Mesendoderm (in vitro differentiated cells): ENCODE measurements at regions not wholly inside any gene's neighbourhood (a gene's known extent, or its start where the extent isn't known, plus 50 kb on each side); places are given as distances from the start of the nearest gene placed in this dataset.
"Not testable (repeated sequence)": the region's sequence is repeated elsewhere in the genome, so short reads cannot be mapped to it uniquely, and the experiment has no call there.

Experiments
- DNase-seq: peaks from one replicate; pipeline ENCODE4 v3.0.0; 2013
- H2AK5ac ChIP-seq: 2 replicates; pipeline ENCODE4 v1.6.1; 2013; ENCODE audit warnings: low read length, inconsistent platforms
- H2BK120ac ChIP-seq: 2 replicates; pipeline ENCODE4 v1.6.1; 2013; ENCODE audit warnings: low read depth, mild to moderate bottlenecking, low read length, moderate library complexity, mixed read lengths
- H2BK15ac ChIP-seq: replicated peaks from 2 replicates; pipeline ENCODE4 v1.6.1; 2013; ENCODE audit warnings: low read depth, mild to moderate bottlenecking, moderate library complexity
- H2BK5ac ChIP-seq: 2 replicates; pipeline ENCODE4 v1.6.1; 2013; ENCODE audit warnings: low read length, inconsistent platforms
- H3K18ac ChIP-seq: 2 replicates; pipeline ENCODE4 v1.6.1; 2013; ENCODE audit warnings: mild to moderate bottlenecking, low read length, mixed read lengths
- H3K23ac ChIP-seq: one replicate; pipeline ENCODE4 v1.6.1; 2013; ENCODE audit warnings: low read length
- H3K27ac ChIP-seq: 2 replicates; pipeline ENCODE4 v1.5.1; 2013; ENCODE audit warnings: low read depth, mild to moderate bottlenecking, inconsistent platforms, low read length, moderate library complexity
- H3K27me3 ChIP-seq: 2 replicates; pipeline ENCODE4 v1.6.1; 2013; ENCODE audit warnings: low read length, control low read depth, mild to moderate bottlenecking, inconsistent platforms; ENCODE audit not compliant: insufficient read depth, poor library complexity
- H3K36me3 ChIP-seq: 2 replicates; pipeline ENCODE4 v1.6.1; 2013; ENCODE audit warnings: low read length, inconsistent platforms; ENCODE audit not compliant: control insufficient read depth, insufficient read depth
- H3K4ac ChIP-seq: one replicate; pipeline ENCODE4 v1.6.1; 2013; ENCODE audit warnings: low read depth, mild to moderate bottlenecking, low read length, moderate library complexity
- H3K4me1 ChIP-seq: 2 replicates; pipeline ENCODE4 v1.6.1; 2013; ENCODE audit warnings: low read depth, low read length, inconsistent platforms; ENCODE audit not compliant: control insufficient read depth
- H3K4me2 ChIP-seq: 2 replicates; pipeline ENCODE4 v1.6.1; 2013; ENCODE audit warnings: low read length
- H3K4me3 ChIP-seq: 2 replicates; pipeline ENCODE4 v1.5.1; 2013; ENCODE audit warnings: mild to moderate bottlenecking, low read length
- H3K56ac ChIP-seq: one replicate; pipeline ENCODE4 v1.6.1; 2013; ENCODE audit warnings: low read length
- H3K79me1 ChIP-seq: 2 replicates; pipeline ENCODE4 v1.6.1; 2013; ENCODE audit warnings: low read length, inconsistent platforms
- H3K79me2 ChIP-seq: 2 replicates; pipeline ENCODE4 v1.6.1; 2013; ENCODE audit warnings: mild to moderate bottlenecking, low read length; ENCODE audit not compliant: control insufficient read depth, insufficient read depth
- H3K9ac ChIP-seq: 2 replicates; pipeline ENCODE4 v1.6.1; 2013; ENCODE audit warnings: low read length, inconsistent platforms
- H4K5ac ChIP-seq: one replicate; pipeline ENCODE4 v1.6.1; 2013; ENCODE audit warnings: low read length
- H4K8ac ChIP-seq: one replicate; pipeline ENCODE4 v1.6.1; 2013; ENCODE audit warnings: low read depth, mild to moderate bottlenecking, control low read depth, low read length, moderate library complexity
- WGBS: extraction: QIAGEN DNeasy Blood & Tissue Kit; methylation state at CpG from one replicate; pipeline ENCODE4 v1.1.7; 2013; ENCODE audit warnings: low lambda C conversion rate, missing lambda C conversion rate; ENCODE audit not compliant: insufficient coverage; ENCODE audit errors: extremely low coverage; 5-methylcytosine and 5-hydroxymethylcytosine counted together

- Histone ChIP-seq H2BK120ac (no peak overlapping the region), H3K27ac (no peak overlapping the region), H3K4ac (no peak overlapping the region), H3K36me3 (no peaks in the 10 kb centered on the region), H3K79me2 (no peaks in the 10 kb centered on the region), H2AK5ac (no peak overlapping the region), H3K4me1 (no peaks in the 10 kb centered on the region), H4K8ac (no peak overlapping the region), H3K4me2 (no peak overlapping the region), H3K56ac (no peak overlapping the region), H3K23ac (no peak overlapping the region), H3K9ac (no peak overlapping the region), H3K4me3 (no peak overlapping the region), H3K27me3 (no peaks in the 10 kb centered on the region), H3K79me1 (no peaks in the 10 kb centered on the region), H4K5ac (no peak overlapping the region), H3K18ac (no peak overlapping the region), H2BK15ac (no peak overlapping the region), H2BK5ac (no peak overlapping the region)
- WGBS, result no CpG with 5 or more reads among the region's 11 CpGs
- DNase-seq, result peak; percentile 67
These were observed 111.6 kb upstream of the ZC3H12A start for GRCh38 chr1:37362594-37363385.

DNA sequence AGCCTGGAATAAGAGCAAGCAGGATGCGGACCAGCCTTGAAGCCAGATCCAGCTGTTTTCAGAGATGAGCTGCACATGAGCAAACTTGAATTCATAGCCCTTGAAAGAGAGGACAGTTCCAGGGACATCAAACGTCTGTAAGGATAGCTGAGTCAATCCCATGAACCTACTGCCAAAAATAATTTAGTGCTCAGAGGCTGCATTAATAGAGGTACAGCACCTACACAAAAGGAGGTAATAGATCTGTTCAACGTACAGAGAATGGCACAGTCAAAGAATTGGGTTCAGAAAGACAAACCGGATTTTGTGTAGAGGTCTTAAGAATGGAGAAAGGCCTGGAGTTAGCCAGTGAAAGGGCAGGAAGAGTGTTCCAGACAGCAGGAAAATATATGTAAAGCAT, 110.8 kb upstream of the ZC3H12A start:
- Histone ChIP-seq H3K4ac (no peak overlapping the region), H2BK15ac (no peak overlapping the region), H3K79me1 (no peaks in the 10 kb centered on the region), H3K18ac (no peak overlapping the region), H3K4me3 (no peak overlapping the region), H3K4me2 (no peak overlapping the region), H4K8ac (no peak overlapping the region), H3K79me2 (no peaks in the 10 kb centered on the region), H3K27ac (no peak overlapping the region), H2BK5ac (no peak overlapping the region), H2AK5ac (no peak overlapping the region), H2BK120ac (no peak overlapping the region), H3K23ac (no peak overlapping the region), H3K9ac (no peak overlapping the region), H3K4me1 (no peaks in the 10 kb centered on the region), H3K56ac (no peak overlapping the region), H4K5ac (no peak overlapping the region), H3K27me3 (no peaks in the 10 kb centered on the region), H3K36me3 (no peaks in the 10 kb centered on the region)
- DNase-seq, result no peak
- WGBS, result no CpG with 5 or more reads among the region's 4 CpGs

DNA sequence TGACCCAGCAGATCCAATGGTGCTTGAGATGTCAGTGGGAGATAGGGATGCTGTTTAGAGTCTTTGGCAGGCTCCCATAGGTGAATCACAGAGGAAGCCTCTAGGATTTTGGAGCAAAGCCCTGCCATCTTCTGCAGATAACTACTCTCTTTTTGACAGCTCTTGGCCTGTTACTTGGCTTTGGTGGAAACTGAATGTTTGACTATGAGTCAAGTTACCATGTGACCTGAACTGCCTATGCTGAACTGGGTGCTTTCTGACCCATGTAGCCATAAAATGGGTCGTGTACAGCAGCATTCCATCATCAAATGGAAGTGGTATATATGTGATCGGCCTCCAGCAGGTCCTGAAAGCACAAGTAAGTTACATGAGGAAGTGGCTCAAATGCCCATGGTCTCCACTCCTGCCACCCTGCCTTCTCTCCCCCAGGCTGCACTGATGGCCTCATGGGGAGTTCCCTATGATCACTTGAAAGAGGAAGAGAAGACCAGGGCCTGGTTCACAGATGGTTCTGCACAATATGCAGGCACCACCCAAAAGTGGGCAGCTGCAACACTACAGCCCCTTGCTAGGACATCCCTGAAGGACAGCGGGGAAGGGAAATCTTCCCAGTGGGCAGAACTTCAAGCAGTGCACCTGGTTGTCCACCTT, 105.6 kb upstream of the ZC3H12A start:
- not testable (repeated sequence) for H4K5ac ChIP-seq, H3K4me1 ChIP-seq, H3K4me3 ChIP-seq, H3K79me1 ChIP-seq, DNase-seq, H2BK15ac ChIP-seq, H3K18ac ChIP-seq, H3K79me2 ChIP-seq, H3K27me3 ChIP-seq, H4K8ac ChIP-seq, H2BK5ac ChIP-seq, H3K56ac ChIP-seq, H3K4me2 ChIP-seq, H3K27ac ChIP-seq, H2BK120ac ChIP-seq, H3K9ac ChIP-seq, H2AK5ac ChIP-seq, H3K4ac ChIP-seq, H3K23ac ChIP-seq, H3K36me3 ChIP-seq
- WGBS, result no CpG with 5 or more reads among the region's 3 CpGs

DNA sequence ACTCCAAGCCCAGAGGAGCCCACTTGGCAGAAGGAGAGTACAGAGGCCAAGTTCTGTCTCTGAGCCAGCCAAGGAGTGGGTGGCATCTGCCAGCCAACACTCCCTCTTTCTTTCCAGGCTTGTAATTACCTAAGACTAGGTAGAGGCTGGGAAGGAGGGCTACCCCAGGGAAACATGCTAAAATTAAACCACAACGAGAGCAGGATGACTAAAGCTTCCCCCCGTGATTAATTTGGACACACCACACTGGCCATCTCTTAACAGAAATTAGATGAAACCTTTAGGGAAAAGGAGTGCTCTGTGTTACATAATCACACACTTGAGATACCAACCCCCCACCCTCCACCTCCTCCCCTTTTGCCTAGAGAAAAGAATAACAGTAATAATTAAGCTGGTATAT, 102.1 kb upstream of the ZC3H12A start:
- Histone ChIP-seq H3K27ac (no peak overlapping the region), H2AK5ac (no peak overlapping the region), H2BK15ac (no peak overlapping the region), H4K5ac (no peak overlapping the region), H4K8ac (no peak overlapping the region), H3K4ac (no peak overlapping the region), H3K4me2 (no peak overlapping the region), H3K79me2 (no peaks in the 10 kb centered on the region), H3K23ac (no peak overlapping the region), H3K9ac (no peak overlapping the region), H2BK120ac (no peak overlapping the region), H3K79me1 (no peaks in the 10 kb centered on the region), H3K18ac (no peak overlapping the region), H3K56ac (no peak overlapping the region), H3K4me1 (no peaks in the 10 kb centered on the region), H3K27me3 (no peaks in the 10 kb centered on the region), H3K4me3 (no peak overlapping the region), H2BK5ac (no peak overlapping the region), H3K36me3 (no peaks in the 10 kb centered on the region)
- no peak for DNase-seq
- WGBS, result no CpG with 5 or more reads among the region's 2 CpGs

GRCh38 chr1:37372711-37373110, 101.7 kb upstream of the ZC3H12A start:
- H3K4me2 ChIP-seq, result no peak overlapping the region
- no peak for DNase-seq
- H2AK5ac ChIP-seq, result no peak overlapping the region
- H3K56ac ChIP-seq, result no peak overlapping the region
- WGBS, result no CpG with 5 or more reads among the region's 13 CpGs
- no peaks in the 10 kb centered on the region for H3K79me2 ChIP-seq
- H3K9ac ChIP-seq, result no peak overlapping the region
- H3K79me1 ChIP-seq, result no peaks in the 10 kb centered on the region
- no peak overlapping the region for H2BK5ac ChIP-seq
- no peaks in the 10 kb centered on the region for H3K4me1 ChIP-seq
- H3K4me3 ChIP-seq, result no peak overlapping the region
- H3K4ac ChIP-seq, result no peak overlapping the region
- H4K5ac ChIP-seq, result no peak overlapping the region
- no peak overlapping the region for H4K8ac ChIP-seq
- no peaks in the 10 kb centered on the region for H3K36me3 ChIP-seq
- no peaks in the 10 kb centered on the region for H3K27me3 ChIP-seq
- no peak overlapping the region for H3K23ac ChIP-seq
- H2BK120ac ChIP-seq, result no peak overlapping the region
- no peak overlapping the region for H2BK15ac ChIP-seq
- no peak overlapping the region for H3K18ac ChIP-seq
- no peak overlapping the region for H3K27ac ChIP-seq
